ENCODE measurements at regions not wholly inside any gene's neighbourhood (a gene's known extent, or its start where the extent isn't known, plus 50 kb on each side); places are given as distances from the start of the nearest gene placed in this dataset.

- Histone ChIP-seq H3K4me1 (no peaks in the 10 kb centered on the region), H3K4me3 (no peak overlapping the region), H3K9me3 (no peaks in the 10 kb centered on the region), H3K27ac (no peak overlapping the region), H3K36me3 (no peaks in the 10 kb centered on the region), H3K27me3 (no peaks in the 10 kb centered on the region)
- no peak for TF ChIP-seq CTCF (IDR thresholded peaks at IDR 0.05)
- no peak for ATAC-seq
- intact Hi-C loops (cut with DNase I), result no loop called here
- no peak for DNase-seq
Observed at GRCh38 chr2:136505462-136505861, 259.9 kb upstream of the THSD7B start.

- no peaks in the 10 kb centered on the region for H3K36me3 ChIP-seq
- DNase-seq (no peak), ATAC-seq (no peak)
- no peak overlapping the region for H3K4me3 ChIP-seq
- no peaks in the 10 kb centered on the region for H3K9me3 ChIP-seq
- no peak overlapping the region for H3K27ac ChIP-seq
- no peaks in the 10 kb centered on the region for H3K4me1 ChIP-seq
- TF ChIP-seq CTCF (IDR thresholded peaks at IDR 0.05), result no peak
- H3K27me3 ChIP-seq, result no peaks in the 10 kb centered on the region
- intact Hi-C loops (cut with DNase I), result no loop called here
Observed at GRCh38 chr2:136502660-136503059, 262.7 kb upstream of the THSD7B start.

GRCh38 chr2:136497709-136498108 is 267.6 kb upstream of the THSD7B start:
- Histone ChIP-seq H3K9me3 (no peaks in the 10 kb centered on the region), H3K36me3 (no peaks in the 10 kb centered on the region), H3K27ac (no peak overlapping the region), H3K4me1 (no peaks in the 10 kb centered on the region), H3K4me3 (no peak overlapping the region), H3K27me3 (no peaks in the 10 kb centered on the region)
- TF ChIP-seq CTCF (IDR thresholded peaks at IDR 0.05), result no peak
- DNase-seq (peak in 2 of 4 donors; percentile 1 to 16), ATAC-seq (no peak)
- intact Hi-C loops (cut with DNase I), result no loop called here

- Histone ChIP-seq H3K9me3 (no peaks in the 10 kb centered on the region), H3K4me1 (no peaks in the 10 kb centered on the region), H3K4me3 (no peak overlapping the region), H3K36me3 (no peaks in the 10 kb centered on the region), H3K27me3 (no peaks in the 10 kb centered on the region), H3K27ac (no peak overlapping the region)
- no peak for TF ChIP-seq CTCF (IDR thresholded peaks at IDR 0.05)
- ATAC-seq (no peak), DNase-seq (peak in 2 of 4 donors; percentile 3 to 51)
- intact Hi-C loops (cut with DNase I), result no loop called here
Observed at GRCh38 chr2:136496966-136497365, 268.4 kb upstream of the THSD7B start.

GRCh38 chr2:136495636-136496035 is 269.7 kb upstream of the THSD7B start:
- no peak overlapping the region for H3K27ac ChIP-seq
- H3K4me3 ChIP-seq, result no peak overlapping the region
- H3K36me3 ChIP-seq, result no peaks in the 10 kb centered on the region
- DNase-seq (no peak), ATAC-seq (no peak)
- H3K4me1 ChIP-seq, result no peaks in the 10 kb centered on the region
- no peak for TF ChIP-seq CTCF (IDR thresholded peaks at IDR 0.05)
- no peaks in the 10 kb centered on the region for H3K27me3 ChIP-seq
- intact Hi-C loops (cut with DNase I), result no loop called here
- no peaks in the 10 kb centered on the region for H3K9me3 ChIP-seq

Measured in left lung (tissue), 4 donors.